ENCODE measurements at regions not wholly inside any gene's neighbourhood (a gene's known extent, or its start where the extent isn't known, plus 50 kb on each side); places are given as distances from the start of the nearest gene placed in this dataset.
"Not testable (repeated sequence)": the region's sequence is repeated elsewhere in the genome, so short reads cannot be mapped to it uniquely, and the experiment has no call there.

GRCh38 chr2:89979826-89980537 is 1288.5 kb downstream of the RPIA start:
- DNase-seq = not testable (repeated sequence)

GRCh38 chr2:89982246-89982645 is 1290.8 kb downstream of the RPIA start:
- not testable (repeated sequence) for DNase-seq

DNA sequence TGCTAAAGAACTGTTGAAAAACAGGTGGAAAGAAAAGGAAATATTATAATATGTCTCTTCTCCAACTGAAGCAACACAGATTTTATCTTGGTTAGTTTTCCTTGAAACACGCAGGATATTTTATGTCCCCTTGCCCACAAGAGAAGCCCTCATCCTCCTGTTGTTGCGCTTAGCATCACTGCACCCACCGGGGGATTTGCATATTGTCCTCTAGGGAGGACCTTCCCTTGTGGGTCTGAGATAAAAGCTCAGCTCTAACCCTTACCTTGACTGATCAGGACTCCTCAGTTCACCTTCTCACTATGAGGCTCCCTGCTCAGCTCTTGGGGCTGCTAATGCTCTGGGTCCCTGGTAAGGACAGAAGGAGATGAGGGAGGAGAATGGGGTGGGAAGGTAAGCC is 1294.2 kb downstream of the RPIA start:
- not testable (repeated sequence) for DNase-seq

GRCh38 chr2:89986532-89986931 is 1295.1 kb downstream of the RPIA start:
- not testable (repeated sequence) for DNase-seq

DNA sequence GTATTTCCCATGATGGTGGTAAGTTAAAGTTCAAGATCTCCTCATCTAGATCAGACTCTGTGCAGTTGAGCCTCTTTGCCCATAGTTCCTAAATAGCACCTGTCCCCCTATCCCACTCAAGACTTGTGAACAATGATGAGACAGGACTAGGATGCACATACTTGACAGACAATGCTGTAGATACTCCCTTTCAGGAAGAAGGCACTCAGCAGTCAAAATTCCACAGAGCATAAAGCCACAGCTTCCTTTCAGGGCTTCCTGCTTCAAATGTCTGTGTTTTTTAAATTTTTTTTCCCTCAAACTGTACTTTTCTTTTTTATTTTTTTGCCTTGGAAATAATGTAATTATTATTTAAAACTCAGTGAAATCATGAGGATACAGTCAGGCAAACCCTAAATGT is 1305.3 kb downstream of the RPIA start:
- DNase-seq = not testable (repeated sequence)

GRCh38 chr2:90004553-90004952 is 1313.1 kb downstream of the RPIA start:
- DNase-seq = not testable (repeated sequence)

DNA sequence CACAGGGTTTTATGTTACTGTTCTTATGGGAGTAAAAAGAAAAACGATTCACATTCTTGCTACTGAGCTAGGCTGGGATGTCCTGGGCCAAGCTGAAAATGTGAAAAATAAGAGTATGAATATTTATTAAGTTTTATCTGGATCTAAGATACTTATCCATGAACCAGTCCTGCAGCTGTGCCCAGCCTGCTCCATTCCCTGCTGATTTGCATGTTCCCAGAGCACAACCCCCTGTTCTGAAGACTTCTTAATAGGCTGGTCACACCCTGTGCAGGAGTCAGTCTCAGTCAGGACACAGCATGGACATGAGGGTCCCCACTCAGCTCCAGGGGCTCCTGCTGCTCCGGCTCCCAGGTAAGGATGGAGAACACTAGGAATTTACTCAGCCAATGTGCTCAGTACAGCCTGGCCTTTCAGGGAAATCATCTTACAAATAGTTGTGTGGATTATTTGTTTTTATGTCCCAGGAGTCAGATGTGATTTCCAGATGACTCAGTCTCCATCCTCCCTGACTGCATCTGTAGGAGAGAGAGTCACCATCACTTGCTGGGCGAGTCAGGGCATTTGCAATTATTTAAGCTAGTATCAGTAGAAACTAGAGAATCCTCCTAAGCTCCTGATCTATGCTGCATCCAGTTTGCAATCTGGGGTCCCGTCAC is 1319.1 kb downstream of the RPIA start:
- not testable (repeated sequence) for DNase-seq

DNA sequence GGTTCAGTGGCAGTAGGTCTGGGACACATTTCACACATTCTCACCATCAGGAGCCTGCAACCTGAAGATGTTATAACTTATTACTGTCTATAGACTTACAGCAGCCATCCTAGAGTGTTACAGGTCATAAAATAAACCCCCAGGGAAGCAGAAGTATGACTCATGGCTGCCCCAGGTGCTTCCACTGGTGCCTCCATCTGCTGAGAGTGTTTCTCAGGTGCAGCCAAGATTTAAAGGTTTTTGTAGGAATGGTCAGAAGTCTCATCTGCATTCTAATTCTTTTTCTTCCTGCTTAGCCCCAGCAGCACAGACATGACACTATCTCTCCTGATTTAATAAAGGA is 1319.6 kb downstream of the RPIA start:
- not testable (repeated sequence) for DNase-seq

DNA sequence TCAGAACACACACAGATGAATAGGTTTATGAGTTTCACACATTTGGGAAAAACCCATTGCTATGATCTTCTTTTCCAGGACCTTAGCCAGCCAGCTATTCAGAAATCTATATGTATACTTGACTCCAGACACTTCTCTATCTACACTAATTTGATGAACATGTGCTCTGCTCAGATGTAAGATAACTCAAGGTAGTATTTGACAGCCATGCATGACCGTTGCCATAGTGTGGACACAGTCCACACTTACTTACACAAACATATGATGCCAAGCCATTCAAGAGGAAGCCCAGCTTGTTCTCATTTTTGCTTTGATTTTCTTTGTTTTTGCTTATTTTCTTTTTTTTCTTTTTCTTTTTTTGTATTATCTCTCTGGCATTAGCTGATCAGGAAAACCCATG is 1328.4 kb downstream of the RPIA start:
- DNase-seq = not testable (repeated sequence)

GRCh38 chr2:90021234-90021633 is 1329.8 kb downstream of the RPIA start:
- DNase-seq = not testable (repeated sequence)

DNA sequence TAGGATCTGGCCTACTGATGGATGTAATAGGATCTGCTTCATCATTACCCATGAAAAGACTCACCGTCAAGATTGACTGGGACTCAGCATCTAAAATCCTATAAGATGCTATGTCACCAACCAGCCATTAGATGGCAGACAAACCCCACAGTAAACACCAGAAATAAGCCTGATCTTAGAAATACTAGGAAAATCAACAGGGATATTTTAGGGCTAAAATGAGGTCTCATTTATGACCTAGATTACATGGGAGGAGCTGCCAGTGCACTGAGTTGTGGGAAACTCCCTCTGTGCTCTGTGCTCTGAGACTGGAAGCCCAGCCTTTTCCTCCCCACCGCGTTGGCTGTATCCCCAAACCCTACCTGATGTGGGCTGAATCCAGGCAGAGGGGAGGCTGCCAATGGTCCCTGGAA is 1335.8 kb downstream of the RPIA start:
- DNase-seq = not testable (repeated sequence)

DNA sequence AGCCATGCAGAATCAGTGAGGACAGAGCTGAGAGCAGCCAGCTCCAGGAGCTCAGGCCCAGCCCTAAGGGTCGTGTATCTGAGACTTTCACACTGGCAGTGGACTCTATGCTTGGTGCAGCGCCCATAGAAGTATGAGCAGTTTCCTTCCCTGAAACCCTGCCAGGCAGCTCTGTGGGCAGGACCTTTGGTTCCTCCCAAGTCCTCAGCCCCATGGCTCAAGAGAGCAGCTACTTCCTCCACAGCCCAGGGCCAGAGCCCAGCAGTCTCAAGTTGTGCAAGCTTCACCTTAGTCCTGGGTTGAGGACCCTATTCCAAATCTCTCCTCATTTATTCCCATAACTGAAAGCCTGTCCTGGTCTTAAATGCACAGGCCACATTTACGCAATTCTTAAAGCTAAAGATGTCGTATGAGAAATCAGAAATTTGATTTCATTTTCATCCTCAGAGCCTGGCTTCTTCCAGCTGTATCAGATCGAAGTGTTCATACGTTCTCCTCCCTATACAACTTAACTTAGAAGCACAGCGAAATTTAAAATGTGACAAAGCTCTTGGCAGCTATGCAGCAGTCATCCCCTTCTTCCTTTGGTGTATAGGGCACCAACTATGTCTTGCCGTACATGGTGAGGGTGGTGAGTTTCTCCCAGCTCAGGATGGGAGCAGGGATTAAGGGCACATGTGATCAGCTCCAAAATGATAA is 1337.1 kb downstream of the RPIA start:
- not testable (repeated sequence) for DNase-seq

- DNase-seq = not testable (repeated sequence)
Measured at GRCh38 chr2:90029080-90029428, 1337.6 kb downstream of the RPIA start.

DNA sequence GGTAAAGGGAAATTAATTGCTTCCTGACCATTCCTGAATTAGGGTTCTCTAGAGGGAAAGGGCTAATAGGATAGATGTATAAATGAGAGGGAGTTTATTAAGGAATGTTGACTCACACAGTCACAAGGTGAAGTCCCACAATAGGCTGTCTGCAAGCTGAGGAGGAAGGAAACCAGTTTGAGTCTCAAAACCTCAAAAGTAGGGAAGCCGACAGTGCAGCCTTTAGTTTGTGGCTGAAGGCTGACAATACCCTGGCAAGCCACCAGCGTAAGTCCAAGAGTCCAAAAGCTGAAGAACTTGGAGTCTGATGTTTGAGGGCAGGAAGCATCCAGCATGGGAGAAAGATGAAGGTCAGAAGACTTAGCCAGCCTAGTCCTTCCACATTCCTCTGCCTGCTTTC is 1340.8 kb downstream of the RPIA start:
- DNase-seq = not testable (repeated sequence)

DNA sequence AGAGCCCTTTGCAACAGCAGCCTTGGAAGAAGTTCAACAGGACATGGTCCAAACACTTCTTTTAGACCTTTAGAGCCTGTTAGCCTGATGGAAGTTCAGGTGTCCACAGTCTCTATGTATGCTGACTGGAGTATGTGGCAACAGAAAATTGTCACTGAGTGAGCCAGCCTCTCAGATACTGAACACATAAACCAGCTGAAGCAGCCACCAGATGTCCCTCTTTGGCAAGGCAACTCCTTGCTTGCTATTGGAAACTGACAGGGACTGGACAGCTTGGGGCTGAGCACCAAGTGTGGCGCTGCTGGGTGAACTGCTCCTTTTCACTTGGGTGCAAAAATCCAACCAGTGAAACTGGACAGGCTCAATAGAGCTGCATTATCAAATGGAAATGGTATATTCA is 1344.9 kb downstream of the RPIA start:
- not testable (repeated sequence) for DNase-seq

DNA sequence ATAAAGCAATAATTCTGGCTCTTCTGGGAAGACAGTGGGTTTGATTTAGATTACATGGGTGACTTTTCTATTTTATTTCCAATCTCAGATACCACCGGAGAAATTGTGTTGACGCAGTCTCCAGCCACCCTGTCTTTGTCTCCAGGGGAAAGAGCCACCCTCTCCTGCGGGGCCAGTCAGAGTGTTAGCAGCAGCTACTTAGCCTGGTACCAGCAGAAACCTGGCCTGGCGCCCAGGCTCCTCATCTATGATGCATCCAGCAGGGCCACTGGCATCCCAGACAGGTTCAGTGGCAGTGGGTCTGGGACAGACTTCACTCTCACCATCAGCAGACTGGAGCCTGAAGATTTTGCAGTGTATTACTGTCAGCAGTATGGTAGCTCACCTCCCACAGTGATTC is 1347.6 kb downstream of the RPIA start:
- not testable (repeated sequence) for DNase-seq

DNA sequence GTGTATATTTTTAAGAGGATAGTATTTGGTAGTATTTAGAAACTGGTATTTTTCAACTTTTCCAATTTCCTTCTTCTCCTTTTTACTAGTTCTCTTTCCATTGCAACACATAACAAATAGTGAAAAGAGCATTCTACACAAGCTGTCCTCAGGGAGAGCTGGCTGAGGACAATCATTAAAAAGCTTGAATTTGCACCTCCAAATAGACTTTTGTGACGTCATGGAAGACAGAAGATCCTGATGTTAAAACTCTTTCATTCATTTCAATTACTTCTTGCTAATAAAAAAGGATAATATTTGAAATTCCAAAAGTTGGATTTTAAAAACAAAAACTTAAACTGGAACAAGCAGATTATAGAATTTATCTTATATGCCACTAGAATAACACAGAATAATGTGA is 1356.3 kb downstream of the RPIA start:
- DNase-seq = not testable (repeated sequence)

DNA sequence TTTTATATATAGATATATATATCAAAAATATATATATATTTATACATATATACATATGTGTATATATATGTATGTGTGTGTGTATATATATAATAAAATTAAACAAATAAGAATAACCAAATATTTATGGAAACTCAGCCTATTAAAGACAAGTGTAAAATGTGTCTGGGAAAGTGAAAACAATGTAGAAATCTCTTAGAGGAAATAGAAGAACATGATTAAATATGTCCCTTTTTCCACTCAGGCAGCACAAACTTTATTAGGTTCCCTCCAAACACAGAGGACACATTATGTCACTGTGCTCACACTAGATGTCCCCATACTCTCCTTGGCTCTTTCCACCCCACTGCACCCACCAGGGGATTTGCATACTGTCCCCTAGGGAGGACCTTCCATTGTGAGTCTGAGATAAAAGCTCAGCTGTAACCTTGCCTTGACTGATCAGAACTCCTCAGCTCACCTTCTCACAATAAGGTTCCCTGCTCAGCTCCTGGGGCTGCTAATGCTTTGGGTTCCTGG is 1360.7 kb downstream of the RPIA start:
- not testable (repeated sequence) for DNase-seq

- DNase-seq = no peak
Measured at GRCh38 chr2:90069290-90069894, 1377.9 kb downstream of the RPIA start.

DNA sequence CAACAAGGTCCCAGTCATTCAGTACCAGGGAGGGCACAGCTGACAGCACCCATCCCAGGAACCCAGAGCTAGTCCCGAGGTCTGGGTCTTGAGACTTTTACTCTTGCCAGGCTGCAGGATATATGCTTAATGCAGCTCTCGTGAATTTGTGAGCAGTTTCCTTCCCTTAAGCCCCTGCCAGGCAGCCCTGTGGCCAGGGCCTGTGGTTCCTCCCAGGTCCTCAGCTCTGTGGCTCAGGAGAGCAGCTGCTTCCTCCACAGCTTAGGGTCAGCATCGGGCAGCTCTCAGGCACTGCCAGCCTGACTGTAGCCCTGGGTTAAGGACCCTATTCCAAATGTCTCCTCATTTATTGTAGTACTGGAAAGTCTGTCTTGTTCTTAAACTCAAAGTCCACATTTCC is 1384.8 kb downstream of the RPIA start:
- no peak for DNase-seq

- no peak for DNase-seq
Measured at GRCh38 chr2:90077948-90078347, 1386.5 kb downstream of the RPIA start.

DNA sequence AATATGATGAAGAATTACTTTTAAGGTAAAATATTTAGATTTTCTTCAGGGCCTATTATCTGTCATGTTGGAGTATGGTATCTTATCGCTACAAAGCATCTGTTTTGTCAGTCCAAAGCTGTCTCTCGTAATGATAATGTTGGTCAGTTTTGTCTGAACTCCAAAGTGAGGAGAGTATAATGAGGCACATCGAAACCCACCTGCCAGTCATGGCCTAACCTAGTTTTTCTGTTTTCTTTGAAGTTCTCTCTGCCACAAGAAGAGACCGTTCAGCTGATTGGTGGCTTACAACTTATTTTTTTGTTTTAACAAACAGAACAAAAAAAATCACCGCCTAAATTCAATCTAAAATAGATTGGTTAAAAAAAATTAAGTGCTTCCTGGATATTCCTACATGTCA is 1387.9 kb downstream of the RPIA start:
- no peak for DNase-seq

- DNase-seq = not testable (repeated sequence)
Measured at GRCh38 chr2:90087792-90088191, 1396.3 kb downstream of the RPIA start.

Measured in activated CD4-positive, CD25-positive, alpha-beta regulatory T cell treated with anti-CD3 and anti-CD28 coated beads, Interleukin-2, amount 50 U/mL, for 72 hours (primary cell).